Activated T-helper 17 cell treated with anti-CD3 and anti-CD28 coated beads, Interleukin-2, amount 50 U/mL, for 72 hours (primary cell): ENCODE measurements at regions not wholly inside any gene's neighbourhood (a gene's known extent, or its start where the extent isn't known, plus 50 kb on each side); places are given as distances from the start of the nearest gene placed in this dataset.
A peak's percentile ranks its signal among the peaks of the same experiment; 100 is the strongest.

Source experiments
- ATAC-seq: fragments of 150-1000 bp; cut with Tn5 transposase; replicated peaks from 2 replicates; pipeline ENCODE4 v1.10.0; 2021; ENCODE audit warnings: mild to moderate bottlenecking, moderate library complexity
- H3K27ac Mint-ChIP-seq: one replicate; pipeline ENCODE4 v1.8.0; 2022; ENCODE audit warnings: mixed read lengths
- H3K27me3 Mint-ChIP-seq: one replicate; pipeline ENCODE4 v1.8.0; 2022; ENCODE audit warnings: mixed read lengths
- H3K36me3 Mint-ChIP-seq: one replicate; pipeline ENCODE4 v1.8.0; 2022; ENCODE audit warnings: low read depth, mild to moderate bottlenecking, mixed read lengths
- H3K4me1 Mint-ChIP-seq: one replicate; pipeline ENCODE4 v1.8.0; 2022; ENCODE audit warnings: mixed read lengths
- H3K4me3 Mint-ChIP-seq: one replicate; pipeline ENCODE4 v1.8.0; 2022; ENCODE audit warnings: mild to moderate bottlenecking, mixed read lengths
- H3K9me3 Mint-ChIP-seq: one replicate; pipeline ENCODE4 v1.8.0; 2022; ENCODE audit warnings: mixed read lengths

- Mint-ChIP-seq H3K4me3 (no peak overlapping the region), H3K4me1 (no peaks in the 10 kb centered on the region), H3K36me3 (no peaks in the 10 kb centered on the region), H3K9me3 (no peaks in the 10 kb centered on the region), H3K27ac (no peak overlapping the region), H3K27me3 (peaks cover 16% of the 10 kb centered on the region)
- no peak for ATAC-seq
Measured at GRCh38 chr3:153026026-153026425, 136.0 kb upstream of the RAP2B start.

GRCh38 chr3:153028381-153028780, 133.6 kb upstream of the RAP2B start:
- no peak overlapping the region for H3K4me3 Mint-ChIP-seq
- H3K9me3 Mint-ChIP-seq: no peaks in the 10 kb centered on the region
- H3K4me1 Mint-ChIP-seq: no peaks in the 10 kb centered on the region
- peaks cover 12% of the 10 kb centered on the region for H3K27me3 Mint-ChIP-seq
- H3K27ac Mint-ChIP-seq: no peak overlapping the region
- no peak for ATAC-seq
- H3K36me3 Mint-ChIP-seq: no peaks in the 10 kb centered on the region

- H3K4me3 Mint-ChIP-seq: no peak overlapping the region
- ATAC-seq: no peak
- H3K36me3 Mint-ChIP-seq: no peaks in the 10 kb centered on the region
- no peaks in the 10 kb centered on the region for H3K4me1 Mint-ChIP-seq
- peaks cover 12% of the 10 kb centered on the region for H3K27me3 Mint-ChIP-seq
- no peaks in the 10 kb centered on the region for H3K9me3 Mint-ChIP-seq
- H3K27ac Mint-ChIP-seq: no peak overlapping the region
Measured at GRCh38 chr3:153029350-153029749, 132.7 kb upstream of the RAP2B start.

- H3K27ac Mint-ChIP-seq: no peak overlapping the region
- no peak overlapping the region for H3K4me3 Mint-ChIP-seq
- no peaks in the 10 kb centered on the region for H3K36me3 Mint-ChIP-seq
- H3K27me3 Mint-ChIP-seq: peaks cover 8% of the 10 kb centered on the region
- no peak for ATAC-seq
- H3K9me3 Mint-ChIP-seq: no peaks in the 10 kb centered on the region
- no peaks in the 10 kb centered on the region for H3K4me1 Mint-ChIP-seq
Measured at GRCh38 chr3:153032891-153033290, 129.1 kb upstream of the RAP2B start.

- Mint-ChIP-seq H3K27ac (no peak overlapping the region), H3K4me3 (no peak overlapping the region), H3K36me3 (no peaks in the 10 kb centered on the region), H3K9me3 (no peaks in the 10 kb centered on the region), H3K4me1 (no peaks in the 10 kb centered on the region), H3K27me3 (no peaks in the 10 kb centered on the region)
- ATAC-seq: no peak
Measured at GRCh38 chr3:153036846-153037245, 125.2 kb upstream of the RAP2B start.

- peak; percentile 47 for ATAC-seq
Measured at GRCh38 chr3:153038367-153038766, 123.7 kb upstream of the RAP2B start.

GRCh38 chr3:153038779-153039178, 123.2 kb upstream of the RAP2B start:
- Mint-ChIP-seq H3K4me1 (no peaks in the 10 kb centered on the region), H3K36me3 (no peaks in the 10 kb centered on the region), H3K27me3 (no peaks in the 10 kb centered on the region), H3K9me3 (no peaks in the 10 kb centered on the region), H3K4me3 (no peak overlapping the region), H3K27ac (no peak overlapping the region)
- ATAC-seq: no peak

More at GRCh38 chr3:153038367-153038766, 123.7 kb upstream of the RAP2B start:
- no peaks in the 10 kb centered on the region for H3K36me3 Mint-ChIP-seq
- H3K27me3 Mint-ChIP-seq: no peaks in the 10 kb centered on the region
- H3K9me3 Mint-ChIP-seq: no peaks in the 10 kb centered on the region
- H3K4me3 Mint-ChIP-seq: no peak overlapping the region
- no peaks in the 10 kb centered on the region for H3K4me1 Mint-ChIP-seq
- H3K27ac Mint-ChIP-seq: no peak overlapping the region

- H3K9me3 Mint-ChIP-seq: no peaks in the 10 kb centered on the region
Measured at GRCh38 chr3:153041181-153041580, 120.8 kb upstream of the RAP2B start.

GRCh38 chr3:153042088-153042487, 119.9 kb upstream of the RAP2B start:
- no peak overlapping the region for H3K27ac Mint-ChIP-seq
- peak; percentile 30 for ATAC-seq
- H3K36me3 Mint-ChIP-seq: no peaks in the 10 kb centered on the region
- H3K27me3 Mint-ChIP-seq: peaks cover 4% of the 10 kb centered on the region
- no peaks in the 10 kb centered on the region for H3K4me1 Mint-ChIP-seq
- no peak overlapping the region for H3K4me3 Mint-ChIP-seq
- no peaks in the 10 kb centered on the region for H3K9me3 Mint-ChIP-seq

More at GRCh38 chr3:153041181-153041580, 120.8 kb upstream of the RAP2B start:
- H3K36me3 Mint-ChIP-seq: no peaks in the 10 kb centered on the region
- H3K27ac Mint-ChIP-seq: no peak overlapping the region
- no peak overlapping the region for H3K4me3 Mint-ChIP-seq
- peaks cover 4% of the 10 kb centered on the region for H3K27me3 Mint-ChIP-seq
- no peak for ATAC-seq
- no peaks in the 10 kb centered on the region for H3K4me1 Mint-ChIP-seq

- no peaks in the 10 kb centered on the region for H3K9me3 Mint-ChIP-seq
- H3K4me1 Mint-ChIP-seq: no peaks in the 10 kb centered on the region
- H3K27ac Mint-ChIP-seq: no peak overlapping the region
- H3K36me3 Mint-ChIP-seq: no peaks in the 10 kb centered on the region
- H3K27me3 Mint-ChIP-seq: peaks cover 4% of the 10 kb centered on the region
- no peak for ATAC-seq
- H3K4me3 Mint-ChIP-seq: peak overlapping the region; percentile 23
Measured at GRCh38 chr3:153043729-153044328, 118.2 kb upstream of the RAP2B start.

GRCh38 chr3:153045150-153045549, 116.9 kb upstream of the RAP2B start:
- H3K27ac Mint-ChIP-seq: no peak overlapping the region
- no peak overlapping the region for H3K4me3 Mint-ChIP-seq
- no peaks in the 10 kb centered on the region for H3K36me3 Mint-ChIP-seq

GRCh38 chr3:153050978-153051377, 111.0 kb upstream of the RAP2B start:
- Mint-ChIP-seq H3K36me3 (no peaks in the 10 kb centered on the region), H3K9me3 (no peaks in the 10 kb centered on the region), H3K27me3 (no peaks in the 10 kb centered on the region), H3K4me1 (no peaks in the 10 kb centered on the region), H3K4me3 (no peak overlapping the region), H3K27ac (no peak overlapping the region)
- no peak for ATAC-seq

More at GRCh38 chr3:153045150-153045549, 116.9 kb upstream of the RAP2B start:
- H3K9me3 Mint-ChIP-seq: no peaks in the 10 kb centered on the region
- no peaks in the 10 kb centered on the region for H3K4me1 Mint-ChIP-seq
- ATAC-seq: no peak
- H3K27me3 Mint-ChIP-seq: peaks cover 4% of the 10 kb centered on the region

- Mint-ChIP-seq H3K27me3 (no peaks in the 10 kb centered on the region), H3K9me3 (no peaks in the 10 kb centered on the region), H3K27ac (no peak overlapping the region), H3K4me3 (no peak overlapping the region), H3K4me1 (no peaks in the 10 kb centered on the region), H3K36me3 (no peaks in the 10 kb centered on the region)
- ATAC-seq: no peak
Measured at GRCh38 chr3:153051427-153052095, 110.5 kb upstream of the RAP2B start.

GRCh38 chr3:153052096-153052460, 109.9 kb upstream of the RAP2B start:
- Mint-ChIP-seq H3K27me3 (no peaks in the 10 kb centered on the region), H3K36me3 (no peaks in the 10 kb centered on the region), H3K27ac (no peak overlapping the region), H3K4me1 (no peaks in the 10 kb centered on the region), H3K9me3 (no peaks in the 10 kb centered on the region), H3K4me3 (no peak overlapping the region)
- no peak for ATAC-seq

- H3K4me3 Mint-ChIP-seq: no peak overlapping the region
- no peak for ATAC-seq
- H3K4me1 Mint-ChIP-seq: no peaks in the 10 kb centered on the region
- H3K27ac Mint-ChIP-seq: no peak overlapping the region
- no peaks in the 10 kb centered on the region for H3K27me3 Mint-ChIP-seq
- H3K9me3 Mint-ChIP-seq: no peaks in the 10 kb centered on the region
- no peaks in the 10 kb centered on the region for H3K36me3 Mint-ChIP-seq
Measured at GRCh38 chr3:153055217-153055616, 106.8 kb upstream of the RAP2B start.
